Chondrocyte (in vitro differentiated cells): ENCODE measurements at regions not wholly inside any gene's neighbourhood (a gene's known extent, or its start where the extent isn't known, plus 50 kb on each side); places are given as distances from the start of the nearest gene placed in this dataset.

Source experiments
- DNase-seq: peaks from one replicate; pipeline ENCODE4 v3.0.0; 2021; ENCODE audit warnings: mixed read lengths, low spot score
- H3K27ac Mint-ChIP-seq: one replicate; pipeline ENCODE4 v1.8.0; 2021; ENCODE audit warnings: mild to moderate bottlenecking, moderate library complexity, mixed read lengths; ENCODE audit not compliant: unreplicated experiment
- H3K27me3 Mint-ChIP-seq: 2 replicates; pipeline ENCODE4 v1.8.0; 2021; ENCODE audit warnings: low read depth, mixed read lengths
- H3K36me3 Mint-ChIP-seq: 2 replicates; pipeline ENCODE4 v1.8.0; 2021; ENCODE audit warnings: low read depth, mixed read lengths
- H3K4me1 Mint-ChIP-seq: 2 replicates; pipeline ENCODE4 v1.8.0; 2021; ENCODE audit warnings: low read depth, mild to moderate bottlenecking, mixed read lengths
- H3K4me3 Mint-ChIP-seq: one replicate; pipeline ENCODE4 v1.8.0; 2021; ENCODE audit warnings: mild to moderate bottlenecking, moderate library complexity, mixed read lengths; ENCODE audit not compliant: unreplicated experiment
- H3K9me3 Mint-ChIP-seq: 2 replicates; pipeline ENCODE4 v1.8.0; 2021; ENCODE audit warnings: low read depth, mixed read lengths
- TF ChIP-seq, protein P1 (sequence below): fragments of 200-600 bp; sonication (generic); IDR thresholded peaks from 2 replicates; pipeline ENCODE4 v1.5.0; 2021; ENCODE audit warnings: antibody characterized with exemption, mild to moderate bottlenecking, moderate library complexity

DNA sequence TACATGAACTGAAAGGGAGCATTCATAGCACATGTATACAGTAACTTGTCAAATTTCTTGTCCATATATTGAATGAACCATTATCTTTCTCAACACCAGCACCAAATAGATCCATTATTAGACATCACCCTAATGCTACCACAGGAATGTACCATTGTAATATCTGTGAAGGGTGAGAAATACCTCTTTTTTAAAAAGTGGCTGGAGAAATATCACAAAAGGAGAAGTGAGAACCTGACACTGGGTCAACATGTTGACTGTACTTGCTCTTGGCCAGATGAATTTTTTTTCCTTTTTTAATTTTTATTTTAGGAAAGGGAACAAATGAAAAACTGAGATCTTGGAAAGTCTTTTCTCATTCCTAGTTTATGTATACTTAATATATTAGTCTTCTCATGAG lies 63.5 kb downstream of the CAVIN2 start:
- H3K27ac Mint-ChIP-seq = no peak overlapping the region
- no peak for DNase-seq
- no peak overlapping the region for H3K4me3 Mint-ChIP-seq
- H3K36me3 Mint-ChIP-seq = no peaks in the 10 kb centered on the region
- TF ChIP-seq, protein P1, sequence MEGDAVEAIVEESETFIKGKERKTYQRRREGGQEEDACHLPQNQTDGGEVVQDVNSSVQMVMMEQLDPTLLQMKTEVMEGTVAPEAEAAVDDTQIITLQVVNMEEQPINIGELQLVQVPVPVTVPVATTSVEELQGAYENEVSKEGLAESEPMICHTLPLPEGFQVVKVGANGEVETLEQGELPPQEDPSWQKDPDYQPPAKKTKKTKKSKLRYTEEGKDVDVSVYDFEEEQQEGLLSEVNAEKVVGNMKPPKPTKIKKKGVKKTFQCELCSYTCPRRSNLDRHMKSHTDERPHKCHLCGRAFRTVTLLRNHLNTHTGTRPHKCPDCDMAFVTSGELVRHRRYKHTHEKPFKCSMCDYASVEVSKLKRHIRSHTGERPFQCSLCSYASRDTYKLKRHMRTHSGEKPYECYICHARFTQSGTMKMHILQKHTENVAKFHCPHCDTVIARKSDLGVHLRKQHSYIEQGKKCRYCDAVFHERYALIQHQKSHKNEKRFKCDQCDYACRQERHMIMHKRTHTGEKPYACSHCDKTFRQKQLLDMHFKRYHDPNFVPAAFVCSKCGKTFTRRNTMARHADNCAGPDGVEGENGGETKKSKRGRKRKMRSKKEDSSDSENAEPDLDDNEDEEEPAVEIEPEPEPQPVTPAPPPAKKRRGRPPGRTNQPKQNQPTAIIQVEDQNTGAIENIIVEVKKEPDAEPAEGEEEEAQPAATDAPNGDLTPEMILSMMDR = no peak
- no peaks in the 10 kb centered on the region for H3K4me1 Mint-ChIP-seq
- no peaks in the 10 kb centered on the region for H3K9me3 Mint-ChIP-seq
- no peaks in the 10 kb centered on the region for H3K27me3 Mint-ChIP-seq
